ELF-1 (cell line): ENCODE measurements at regions not wholly inside any gene's neighbourhood (a gene's known extent, or its start where the extent isn't known, plus 50 kb on each side); places are given as distances from the start of the nearest gene placed in this dataset.
"Not testable (repeated sequence)": the region's sequence is repeated elsewhere in the genome, so short reads cannot be mapped to it uniquely, and the experiment has no call there.

Source experiments
- DNase-seq: peaks from one replicate; pipeline ENCODE4 v3.0.0-alpha.2; 2016; ENCODE audit warnings: low read depth, low spot score

DNA sequence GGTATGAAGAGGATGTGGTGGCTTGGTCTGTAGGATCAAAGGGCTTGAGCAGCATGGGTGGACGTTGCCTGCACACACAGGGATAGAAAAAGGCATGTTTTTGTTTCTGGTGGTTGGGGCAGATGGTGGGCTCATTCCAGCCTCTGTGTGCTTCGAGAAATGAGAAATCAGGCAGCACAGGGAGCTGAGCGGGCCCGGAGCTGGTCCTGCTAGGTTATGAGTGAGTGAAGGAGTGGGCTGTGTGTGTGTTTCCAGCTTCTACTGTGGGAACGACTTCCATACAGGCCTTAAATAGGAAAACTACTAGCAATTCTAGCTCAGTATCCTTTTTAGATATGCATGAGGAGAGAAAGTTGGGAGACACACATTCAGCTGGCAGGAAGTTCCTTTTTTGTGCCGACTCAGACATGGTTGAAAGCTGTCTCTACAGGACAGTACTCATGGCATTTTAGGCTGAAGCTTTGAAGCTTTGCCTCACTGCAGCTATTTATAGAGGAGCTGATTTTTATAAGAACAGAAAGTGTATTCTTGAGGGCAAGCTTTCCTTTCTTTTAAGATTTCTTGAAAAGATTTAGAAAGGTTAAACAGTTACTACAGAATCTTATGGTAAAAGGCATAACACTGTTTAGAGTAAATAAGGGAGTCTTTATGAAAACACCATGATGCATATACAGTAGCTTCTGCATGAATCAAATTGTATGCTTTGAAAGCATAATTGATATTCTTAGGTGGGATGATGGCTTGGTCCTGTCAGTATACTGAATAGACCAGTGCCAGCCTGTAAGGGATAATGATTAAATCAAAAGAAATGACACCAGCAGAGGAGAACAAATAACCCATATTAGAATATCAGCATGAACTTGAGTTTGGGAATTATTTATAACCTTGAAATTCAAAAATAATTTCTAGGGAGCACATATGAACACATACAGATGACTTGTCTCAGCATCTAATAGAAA is 104.0 kb upstream of the MAN1A1 start:
- no peak for DNase-seq

DNA sequence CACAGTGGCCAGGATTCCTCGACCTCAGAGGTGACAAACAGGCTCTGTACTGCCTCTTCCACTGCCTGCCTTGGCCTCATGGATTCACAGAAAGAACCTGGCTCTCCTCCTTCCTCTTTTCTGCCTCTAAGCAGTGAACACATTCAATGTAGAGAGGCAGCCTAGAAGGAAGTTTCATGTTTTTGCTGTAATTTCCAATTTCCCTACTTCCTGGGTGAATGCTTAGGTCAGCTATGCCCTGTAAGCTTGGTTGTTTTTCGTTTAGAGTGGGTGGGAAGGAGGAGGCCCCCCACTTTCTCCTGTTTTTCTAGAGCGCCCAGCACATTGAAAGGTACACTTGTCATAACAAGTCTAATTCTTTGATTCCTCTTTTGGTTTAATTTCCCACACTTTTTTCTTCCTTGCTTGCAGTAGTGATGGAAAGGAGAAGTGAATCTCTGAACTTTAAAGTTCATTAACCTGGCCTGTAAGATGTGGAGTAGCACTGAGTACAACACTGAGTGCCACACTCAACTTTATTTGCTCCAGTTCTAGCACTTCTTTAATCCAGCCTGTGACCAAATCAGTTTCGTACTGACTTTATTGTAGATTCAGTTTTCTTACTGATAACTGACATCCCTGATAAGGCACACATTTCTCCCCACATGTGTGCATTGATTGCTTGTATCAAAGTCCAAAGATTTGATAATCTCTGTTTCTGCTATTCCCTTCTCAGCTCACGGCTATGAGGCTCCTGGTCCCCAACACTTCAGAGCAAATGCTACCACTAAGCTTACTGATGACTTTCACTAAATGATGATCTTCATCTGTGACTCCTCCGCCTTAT is 100.0 kb upstream of the MAN1A1 start:
- no peak for DNase-seq

DNA sequence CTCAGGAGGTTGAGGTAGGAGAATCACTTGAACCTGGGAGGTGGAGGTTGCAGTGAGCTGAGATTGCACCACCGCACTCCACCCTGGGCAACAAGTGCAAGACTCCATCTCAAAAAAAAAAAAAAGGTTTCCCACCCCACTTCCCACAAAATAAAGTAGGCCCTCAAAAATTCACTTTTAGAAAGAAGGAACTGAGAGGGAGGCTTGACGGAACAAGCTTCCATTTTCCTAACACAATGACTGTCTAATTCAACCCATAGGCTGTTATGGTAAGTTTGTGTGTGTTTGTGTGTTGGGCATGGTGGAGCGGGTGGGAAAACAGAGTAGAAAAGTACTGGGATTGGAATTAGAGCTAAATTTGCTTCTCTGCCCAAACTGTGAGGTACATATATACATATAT is 98.4 kb upstream of the MAN1A1 start:
- DNase-seq = no peak

DNA sequence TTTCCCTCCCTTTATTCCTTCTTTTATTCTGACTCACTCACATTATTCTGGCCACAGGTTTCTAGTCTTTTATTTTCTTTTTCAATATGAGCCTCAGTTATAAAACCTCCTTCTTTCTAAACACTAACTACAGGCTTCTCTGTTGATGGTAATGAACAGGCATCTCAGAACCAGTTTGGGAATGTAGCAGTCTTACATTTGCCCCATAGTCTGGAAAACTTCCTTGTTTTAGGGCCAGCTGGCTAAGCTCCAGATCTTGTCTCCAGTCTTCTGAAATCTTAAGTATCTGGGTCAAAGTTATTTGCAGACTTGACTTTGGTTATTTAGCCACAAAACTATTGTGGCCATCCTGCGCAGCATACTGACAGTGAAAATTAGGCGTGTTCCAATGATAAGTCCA is 97.0 kb upstream of the MAN1A1 start:
- DNase-seq = no peak

DNA sequence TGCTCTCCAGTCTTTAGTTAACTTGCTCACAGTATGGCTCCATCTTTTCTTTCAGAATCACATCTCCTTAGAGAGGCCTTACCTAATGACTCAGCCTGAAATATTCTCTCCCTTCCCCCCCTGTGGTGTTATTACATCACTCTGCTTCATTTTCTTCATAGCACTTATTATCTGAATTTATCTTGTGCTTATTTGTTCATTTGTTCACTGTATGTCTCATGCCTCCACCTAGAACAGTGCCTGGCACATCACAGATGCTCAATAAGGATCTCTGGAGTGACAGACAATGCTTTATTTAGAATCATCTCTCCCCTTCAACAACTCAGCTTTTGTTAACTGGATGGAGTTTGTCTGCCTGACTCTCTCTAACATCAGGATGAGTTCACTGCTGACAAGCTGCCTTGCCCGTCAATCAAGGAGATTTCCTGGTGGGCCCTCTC is 96.6 kb upstream of the MAN1A1 start:
- no peak for DNase-seq

DNA sequence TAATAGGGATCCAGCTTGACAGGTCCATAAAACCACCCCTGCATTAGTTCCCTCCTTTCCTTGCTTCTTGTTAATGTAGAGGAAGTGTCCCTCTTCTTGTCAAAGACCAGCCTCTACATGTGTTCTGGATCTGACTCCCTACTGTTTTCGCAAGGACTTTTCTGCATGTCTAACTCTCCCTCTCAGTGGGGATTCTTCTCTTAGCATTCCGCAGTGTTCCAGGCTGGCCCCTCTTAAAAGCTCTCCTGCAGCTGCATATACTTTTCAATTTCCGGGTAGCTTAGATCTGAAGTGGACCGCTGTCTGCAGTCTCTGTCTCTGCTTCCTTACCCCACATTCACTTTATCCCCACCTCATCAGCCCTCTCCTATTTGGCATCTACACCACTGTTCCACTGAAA is 96.1 kb upstream of the MAN1A1 start:
- peak; percentile 17 for DNase-seq

DNA sequence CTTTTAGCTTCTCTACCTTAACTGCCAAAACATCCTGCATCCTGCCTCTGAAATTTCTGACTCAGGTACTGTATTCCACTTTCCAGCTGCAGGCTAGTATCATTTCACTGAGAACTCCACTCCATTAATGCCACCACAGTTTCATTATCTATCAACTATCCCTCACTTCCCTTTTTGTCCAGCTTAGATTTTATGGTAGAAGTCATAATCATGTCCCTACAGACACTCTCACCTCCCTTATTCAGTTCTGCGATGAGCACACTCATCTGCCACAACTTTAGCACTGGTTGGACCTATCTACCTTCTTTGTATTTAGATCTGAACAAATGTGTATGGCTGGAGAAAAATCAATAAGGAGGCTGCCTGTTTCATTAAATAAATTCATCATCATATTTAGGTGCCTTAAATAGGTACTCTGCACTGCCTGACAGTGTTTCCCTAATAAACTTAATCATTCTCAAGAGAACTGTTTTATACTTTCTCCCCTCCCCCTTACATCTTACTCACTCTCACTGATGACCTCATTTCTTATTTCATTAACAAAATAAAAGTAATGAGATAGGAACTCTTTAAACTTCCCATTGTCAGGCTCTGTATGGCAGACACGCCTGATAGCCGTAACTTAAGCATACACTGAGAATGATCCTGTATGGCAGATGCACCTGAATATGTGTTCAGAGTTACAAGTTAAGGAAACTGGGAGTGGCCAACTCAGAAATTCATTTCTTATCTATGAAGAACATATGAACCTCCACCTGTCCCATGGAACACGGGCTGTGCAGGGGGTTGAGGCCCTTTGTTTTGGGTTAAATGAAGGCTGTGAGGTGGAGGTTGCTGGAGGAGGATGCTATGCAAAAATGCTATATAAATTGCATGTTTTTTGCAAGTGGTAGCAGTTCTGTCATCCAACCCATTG is 95.3 kb upstream of the MAN1A1 start:
- no peak for DNase-seq

DNA sequence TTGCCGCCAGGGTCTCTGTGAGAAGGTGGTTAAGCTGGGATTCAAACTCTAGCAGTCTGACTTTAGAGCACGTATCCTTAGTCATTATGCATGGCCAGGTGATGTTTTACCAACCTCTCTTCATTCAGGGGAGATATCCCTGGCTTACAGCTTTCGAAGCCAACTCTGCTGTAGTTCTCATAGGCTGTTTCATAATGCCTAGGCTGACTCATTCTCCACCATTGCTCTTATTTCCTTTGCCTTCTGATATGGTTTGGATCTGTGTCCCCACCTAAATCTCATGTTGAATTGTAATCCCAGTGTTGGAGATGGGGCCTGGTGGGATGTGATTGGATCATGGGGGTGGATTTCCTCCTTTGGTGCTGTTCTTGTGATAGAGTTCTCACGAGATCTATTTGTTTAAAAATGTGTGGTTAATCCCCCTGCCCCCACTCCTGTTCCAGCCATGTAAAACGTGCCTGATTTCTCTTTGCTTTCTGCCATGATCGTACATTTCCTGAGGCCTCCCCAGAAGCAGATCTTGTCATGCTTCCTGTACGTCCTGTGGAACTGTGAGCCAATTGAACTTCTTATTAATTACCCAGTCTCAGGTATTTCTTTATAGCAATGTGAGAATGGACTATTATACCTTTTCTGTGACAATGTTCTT is 94.6 kb upstream of the MAN1A1 start:
- DNase-seq = no peak

DNA sequence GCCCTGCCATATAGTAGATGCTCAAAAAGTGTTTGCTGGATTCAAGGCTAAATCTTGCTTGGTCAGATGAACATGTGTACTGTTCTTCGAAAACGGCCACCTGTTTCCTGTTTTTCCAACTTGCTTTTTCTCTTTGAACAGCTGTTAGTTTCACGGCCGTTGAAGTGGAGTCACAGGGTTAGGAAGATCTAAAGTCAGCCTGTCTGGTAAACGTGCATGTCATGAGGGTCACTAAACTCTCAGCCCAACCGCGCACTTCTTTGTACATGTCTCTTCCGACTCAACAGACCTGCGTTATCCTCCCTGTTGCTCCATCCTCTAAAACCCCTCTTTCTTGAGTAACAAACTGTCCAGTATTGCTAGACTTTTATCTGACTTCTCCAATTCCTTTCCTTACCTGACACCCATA is 93.2 kb upstream of the MAN1A1 start:
- no peak for DNase-seq

DNA sequence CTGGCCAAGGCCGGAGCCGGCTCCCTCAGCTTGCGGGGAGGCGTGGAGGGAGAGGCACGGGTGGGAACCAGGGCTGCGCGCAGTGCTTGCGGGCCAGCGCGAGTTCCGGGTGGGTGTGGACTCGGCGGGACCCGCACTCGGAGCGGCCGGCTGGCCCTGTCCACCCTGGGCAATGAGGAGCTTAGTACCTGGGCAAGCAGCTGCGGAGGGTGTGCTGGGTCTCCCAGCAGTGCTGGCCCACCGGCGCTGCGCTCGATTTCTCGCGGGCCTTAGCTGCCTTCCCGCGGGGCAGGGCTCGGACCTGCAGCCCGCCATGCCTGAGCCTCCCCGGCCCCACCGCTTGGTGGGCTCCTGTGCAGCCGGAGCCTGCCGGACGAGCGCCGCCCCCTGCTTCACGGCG is 91.4 kb upstream of the MAN1A1 start:
- no peak for DNase-seq

DNA sequence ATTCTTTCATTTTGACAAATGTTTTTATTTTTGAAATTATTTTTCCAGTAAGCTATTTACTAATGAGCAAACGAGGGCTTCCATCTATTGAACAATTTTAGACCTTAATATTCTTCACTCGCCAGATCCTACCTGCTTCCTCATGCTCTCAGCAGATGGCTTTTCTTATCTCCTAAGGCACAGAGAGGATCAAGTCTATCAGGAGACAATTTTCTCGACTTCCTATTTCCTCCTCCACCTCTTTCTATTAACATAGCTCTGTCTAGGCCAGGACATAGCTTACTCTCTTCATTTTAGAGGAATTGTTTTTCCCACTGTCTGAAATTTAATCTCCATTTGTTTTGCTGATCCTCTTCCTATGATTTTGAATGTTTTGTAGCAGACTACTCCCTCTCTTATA is 87.0 kb upstream of the MAN1A1 start:
- DNase-seq = no peak

DNA sequence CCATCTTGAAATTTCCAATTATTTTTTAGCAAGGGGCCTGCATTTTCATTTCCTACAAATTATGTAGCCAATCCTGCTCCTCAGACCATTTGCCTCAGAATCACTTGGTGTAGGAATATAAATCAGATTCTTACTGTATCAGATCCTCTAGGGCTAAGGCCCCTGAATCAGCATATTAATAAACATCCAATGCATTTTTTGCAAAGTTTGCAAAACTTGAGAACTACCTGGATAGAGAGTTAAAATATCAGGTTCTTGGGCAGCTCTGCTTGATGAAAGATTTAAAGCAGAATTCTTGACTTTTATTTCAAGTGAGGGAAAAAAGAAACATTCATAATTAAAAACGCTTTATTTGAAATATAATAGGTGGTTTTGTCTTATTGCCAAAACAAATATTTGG is 82.2 kb upstream of the MAN1A1 start:
- no peak for DNase-seq

DNA sequence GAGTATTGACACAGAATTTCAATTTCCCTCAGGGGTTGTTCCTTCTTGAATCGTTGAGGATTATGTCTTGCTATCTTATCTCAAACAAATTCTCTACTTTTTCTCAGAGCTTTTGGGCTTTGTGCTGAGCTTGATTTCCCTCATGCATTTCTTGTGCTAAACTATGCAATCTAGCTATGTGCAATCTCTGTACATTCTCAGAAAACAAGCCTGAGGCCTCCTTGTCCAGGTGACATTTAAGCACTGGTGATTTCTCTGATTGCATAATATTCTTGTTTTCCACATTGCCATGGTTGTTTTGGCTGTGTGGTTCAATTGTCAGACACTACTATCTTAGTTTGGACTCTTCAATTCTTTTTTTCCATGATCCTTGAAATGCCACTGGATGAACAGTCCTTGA is 81.2 kb upstream of the MAN1A1 start:
- DNase-seq = peak; percentile 15

DNA sequence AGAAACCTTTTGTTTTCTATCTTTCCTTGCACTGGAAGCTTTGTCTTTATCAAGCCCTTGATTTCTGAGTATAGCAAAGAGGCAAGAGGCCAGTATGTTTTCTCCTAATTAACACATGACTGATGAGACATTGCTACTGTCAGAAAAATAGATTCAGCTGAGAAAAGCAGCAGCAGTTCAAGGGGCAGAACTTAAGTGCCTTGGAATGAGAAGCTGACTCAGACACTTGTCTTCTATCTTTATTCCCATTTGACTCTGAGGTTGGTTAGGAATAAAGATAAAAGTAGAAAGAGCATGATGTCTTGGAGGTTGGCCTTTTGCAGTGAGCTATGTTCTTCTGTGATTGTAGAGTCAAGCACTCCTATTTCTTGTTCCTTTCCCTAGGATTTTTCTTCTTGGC is 79.1 kb upstream of the MAN1A1 start:
- DNase-seq = no peak

DNA sequence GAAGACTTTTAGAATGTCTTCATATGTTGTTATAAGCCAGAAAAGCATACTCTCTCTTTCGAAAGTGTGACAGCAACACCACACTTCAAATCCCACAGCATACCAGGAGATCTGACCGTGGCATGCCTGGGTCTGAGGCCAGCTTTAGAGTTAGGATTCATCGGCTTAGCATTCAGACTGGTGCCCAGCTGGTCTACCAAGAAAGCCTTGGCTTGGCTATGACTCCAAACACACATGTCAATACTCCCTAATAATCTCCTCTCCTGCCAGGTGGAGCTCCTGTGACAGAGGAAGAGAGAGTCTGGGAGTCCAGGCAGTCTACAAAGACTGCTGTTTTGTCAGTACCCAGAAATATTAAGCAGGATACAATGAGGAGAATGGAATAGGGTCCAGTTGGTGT is 77.1 kb upstream of the MAN1A1 start:
- no peak for DNase-seq

DNA sequence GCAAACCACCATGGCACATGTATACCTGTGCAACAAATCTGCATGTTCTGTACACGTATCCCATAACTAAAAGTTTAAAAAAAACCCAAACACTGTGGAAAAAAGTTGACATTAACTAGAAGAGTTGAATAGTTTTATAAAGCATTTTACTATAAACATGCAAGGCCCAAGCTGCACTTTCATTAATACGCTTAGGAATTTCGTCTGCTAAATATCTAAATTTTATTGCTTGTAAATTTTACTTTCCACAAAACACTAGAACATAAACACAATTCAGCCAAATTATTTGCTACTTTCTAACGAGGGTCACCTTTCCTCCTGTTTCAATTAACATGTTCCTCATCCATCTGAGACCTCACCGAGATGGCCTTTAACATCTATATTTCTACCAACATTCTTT is 74.4 kb upstream of the MAN1A1 start:
- no peak for DNase-seq

DNA sequence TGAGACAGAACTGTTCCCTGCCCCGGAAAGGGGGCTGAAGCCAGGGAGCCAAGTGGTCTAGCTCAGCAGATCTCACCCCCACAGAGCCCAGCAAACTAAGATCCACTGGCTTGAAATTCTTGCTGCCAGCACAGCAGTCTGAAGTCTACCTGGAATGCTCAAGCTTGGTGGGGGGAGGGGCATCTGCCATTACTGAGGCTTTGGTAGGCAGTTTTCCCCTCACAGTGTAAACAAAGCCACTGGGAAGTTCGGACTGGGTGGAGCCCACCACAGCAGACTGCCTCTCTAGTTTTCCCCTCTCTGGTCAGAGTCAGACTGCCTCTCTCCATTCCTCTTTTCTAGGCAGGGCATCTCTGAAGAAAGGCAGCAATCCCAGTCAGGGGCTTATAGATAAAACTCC is 68.5 kb upstream of the MAN1A1 start:
- peak; percentile 51 for DNase-seq

DNA sequence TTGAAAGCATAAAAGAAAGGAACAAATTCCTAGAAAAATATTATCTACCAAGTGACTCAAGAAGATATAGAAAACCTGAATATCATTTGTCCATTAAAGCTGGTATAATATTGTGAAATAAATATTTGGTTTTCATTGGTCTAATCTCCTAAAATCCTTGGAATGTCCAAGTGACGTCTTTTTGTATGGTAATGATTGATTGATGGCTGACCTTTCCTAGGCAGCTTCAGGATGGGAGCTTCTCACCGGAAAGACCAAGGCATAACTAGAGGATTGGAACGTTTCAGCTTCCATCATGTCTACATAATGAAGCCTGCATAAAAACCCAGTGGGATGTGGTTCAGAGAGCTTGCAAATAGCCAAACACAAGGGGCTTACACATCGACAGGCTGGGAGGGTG is 57.6 kb upstream of the MAN1A1 start:
- no peak for DNase-seq

DNA sequence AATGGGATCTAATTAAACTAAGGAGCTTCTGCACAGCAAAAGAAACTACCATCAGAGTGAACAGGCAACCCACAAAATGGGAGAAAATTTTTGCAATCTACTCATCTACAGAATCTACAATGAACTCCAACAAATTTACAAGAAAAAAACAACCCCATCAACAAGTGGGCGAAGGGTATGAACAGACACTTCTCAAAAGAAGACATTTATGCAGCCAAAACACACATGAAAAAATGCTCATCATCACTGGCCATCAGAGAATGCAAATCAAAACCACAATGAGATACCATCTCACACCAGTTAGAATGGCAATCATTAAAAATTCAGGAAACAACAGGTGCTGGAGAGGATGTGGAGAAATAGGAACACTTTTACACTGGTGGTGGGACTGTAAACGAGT is 55.6 kb upstream of the MAN1A1 start:
- not testable (repeated sequence) for DNase-seq
